Adrenal gland (tissue), 9 donors: ENCODE measurements at regions not wholly inside any gene's neighbourhood (a gene's known extent, or its start where the extent isn't known, plus 50 kb on each side); places are given as distances from the start of the nearest gene placed in this dataset.

ENCODE experiments used
- DNase-seq, 7 donors: peaks; one replicate each; pipeline ENCODE4 v3.0.0-alpha.2; 2019 to 2020
- H3K27ac ChIP-seq, 5 donors: fragments of 200-600 bp; sonication (generic) in 4 of 5; 1 replicate in 3 of 5; 2 replicates in 2 of 5; pipeline versions ENCODE4 v1.5.1 to v1.8.0; 2016 to 2020; ENCODE audit warnings: mild to moderate bottlenecking in 1 of 5
- H3K27me3 ChIP-seq: fragments of 200-600 bp; 2 replicates; pipeline ENCODE4 v1.8.0; 2021
- H3K36me3 ChIP-seq, 2 donors: fragments of 200-600 bp; replicated peaks in 1 of 2; 1 replicate in 1 of 2; 2 replicates in 1 of 2; pipeline versions ENCODE4 v1.5.1 to v1.8.0; 2018 to 2022
- H3K4me1 ChIP-seq, 2 donors: fragments of 200-600 bp; replicated peaks in 1 of 2; 1 replicate in 1 of 2; 2 replicates in 1 of 2; pipeline versions ENCODE4 v1.5.1 to v1.8.0; 2018 to 2021
- H3K4me3 ChIP-seq, 4 donors: fragments of 200-600 bp; sonication (generic) in 3 of 4; one replicate each; pipeline ENCODE4 v1.5.1; 2016 to 2018
- H3K9me3 ChIP-seq, 3 donors: fragments of 200-600 bp; sonication (generic) in 1 of 3; replicated peaks in 1 of 3; 1 replicate in 2 of 3; 2 replicates in 1 of 3; pipeline versions ENCODE4 v1.5.1 to v1.8.0; 2016 to 2021
- POLR2A ChIP-seq, 2 donors: fragments of 450-650 bp; IDR thresholded peaks; one replicate each; pipeline ENCODE4 v1.6.1; 2017; ENCODE audit warnings: antibody characterized with exemption in 2 of 2, mild to moderate bottlenecking in 2 of 2, moderate library complexity in 1 of 2
- WGBS, 4 donors: extraction: QIAGEN DNeasy Blood & Tissue Kit in 2 of 4; methylation state at CpG; one replicate each; pipeline versions ENCODE4 v1.1.5 to v1.1.7; 2013 to 2017; 5-methylcytosine and 5-hydroxymethylcytosine counted together
- intact Hi-C, 2 donors: fragments of 100-400 bp; cut with DNase I; formaldehyde crosslinking; loops; one replicate each; pipeline versions ENCODE4 v1.14.1 to v1.15.0; 2022 to 2023
- TF ChIP-seq, protein P1 (sequence below), 6 experiments: fragments of 450-650 bp in 4 of 6; fragments of 200-600 bp in 2 of 6; sonication (generic) in 1 of 6; IDR thresholded peaks; 1 replicate in 5 of 6; 2 replicates in 1 of 6; pipeline versions ENCODE4 v1.5.1 to v1.8.0; 2016 to 2021; ENCODE audit warnings: antibody characterized with exemption in 6 of 6, mild to moderate bottlenecking in 2 of 6, moderate library complexity in 1 of 6
- donor health status: healthy with polysubstance abuse.
- donor health status: Bipolar disorder and iron deficiency.
- donor health status: DM: yes; HTN: yes; CAD: no.
- donor health status: DM: no; HTN: no; CAD: no.
- donor health status: DM: no; HTN: no; CAD: no.

DNA sequence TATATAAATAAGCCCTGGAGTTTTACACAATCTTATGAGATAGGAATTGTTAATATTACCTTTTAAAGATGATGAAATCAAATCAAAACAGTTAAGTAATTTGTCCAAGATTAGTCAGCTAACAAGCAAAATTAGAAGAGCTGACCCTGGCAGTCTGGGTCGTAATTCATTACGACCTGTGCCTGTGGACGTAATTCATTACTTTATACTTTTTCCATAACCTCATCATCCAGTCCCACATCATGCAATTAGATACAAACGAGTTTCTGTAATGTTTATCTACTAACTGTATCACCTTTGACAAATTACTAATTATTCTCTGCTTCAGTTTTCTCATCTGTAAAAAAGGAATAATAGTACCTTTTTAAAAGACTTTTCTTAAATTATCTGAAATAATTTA, 665.9 kb downstream of the ZBBX start:
- no peaks in the 10 kb centered on the region for H3K27me3 ChIP-seq
- TF ChIP-seq, protein P1, sequence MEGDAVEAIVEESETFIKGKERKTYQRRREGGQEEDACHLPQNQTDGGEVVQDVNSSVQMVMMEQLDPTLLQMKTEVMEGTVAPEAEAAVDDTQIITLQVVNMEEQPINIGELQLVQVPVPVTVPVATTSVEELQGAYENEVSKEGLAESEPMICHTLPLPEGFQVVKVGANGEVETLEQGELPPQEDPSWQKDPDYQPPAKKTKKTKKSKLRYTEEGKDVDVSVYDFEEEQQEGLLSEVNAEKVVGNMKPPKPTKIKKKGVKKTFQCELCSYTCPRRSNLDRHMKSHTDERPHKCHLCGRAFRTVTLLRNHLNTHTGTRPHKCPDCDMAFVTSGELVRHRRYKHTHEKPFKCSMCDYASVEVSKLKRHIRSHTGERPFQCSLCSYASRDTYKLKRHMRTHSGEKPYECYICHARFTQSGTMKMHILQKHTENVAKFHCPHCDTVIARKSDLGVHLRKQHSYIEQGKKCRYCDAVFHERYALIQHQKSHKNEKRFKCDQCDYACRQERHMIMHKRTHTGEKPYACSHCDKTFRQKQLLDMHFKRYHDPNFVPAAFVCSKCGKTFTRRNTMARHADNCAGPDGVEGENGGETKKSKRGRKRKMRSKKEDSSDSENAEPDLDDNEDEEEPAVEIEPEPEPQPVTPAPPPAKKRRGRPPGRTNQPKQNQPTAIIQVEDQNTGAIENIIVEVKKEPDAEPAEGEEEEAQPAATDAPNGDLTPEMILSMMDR (IDR thresholded peaks at IDR 0.05): no peak
- TF ChIP-seq POLR2A (IDR thresholded peaks at IDR 0.05): no peak
- intact Hi-C loops: no loop called here
- no peaks in the 10 kb centered on the region for H3K9me3 ChIP-seq
- H3K4me1 ChIP-seq: no peaks in the 10 kb centered on the region
- 42 to 48% (median 46%) methylated on average over 4 of the region's 4 CpGs for WGBS, 4 donors
- no peak overlapping the region for H3K4me3 ChIP-seq
- DNase-seq: no peak
- no peaks in the 10 kb centered on the region for H3K36me3 ChIP-seq
- H3K27ac ChIP-seq: no peak overlapping the region

DNA sequence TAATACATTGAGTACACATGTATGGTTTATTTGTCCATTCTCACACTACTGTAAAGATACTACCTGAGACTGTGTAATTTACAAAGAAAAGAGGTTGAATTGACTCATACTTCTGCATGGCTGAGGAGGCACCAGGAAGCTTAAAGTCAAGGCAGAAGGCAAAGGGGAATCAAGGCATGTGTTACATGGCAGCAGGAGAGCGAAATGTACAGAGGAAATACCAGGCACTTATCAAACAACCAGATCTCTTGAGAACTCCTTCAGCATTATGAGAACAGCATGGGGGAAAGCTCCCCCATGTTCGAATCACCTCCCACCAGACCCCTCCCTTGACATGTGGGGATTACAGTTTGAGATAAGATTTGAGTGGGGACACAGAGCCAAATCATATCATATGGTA, 666.3 kb downstream of the ZBBX start:
- 22 to 67% (median 51%) methylated on average over 2 of the region's 2 CpGs for WGBS, 4 donors
- no peak overlapping the region for H3K4me3 ChIP-seq
- H3K36me3 ChIP-seq: no peaks in the 10 kb centered on the region
- TF ChIP-seq POLR2A (IDR thresholded peaks at IDR 0.05): no peak
- TF ChIP-seq, protein P1 (IDR thresholded peaks at IDR 0.05): no peak
- H3K9me3 ChIP-seq: no peaks in the 10 kb centered on the region
- no peaks in the 10 kb centered on the region for H3K27me3 ChIP-seq
- intact Hi-C loops: no loop called here
- DNase-seq: no peak
- H3K4me1 ChIP-seq: no peaks in the 10 kb centered on the region
- H3K27ac ChIP-seq: no peak overlapping the region

DNA sequence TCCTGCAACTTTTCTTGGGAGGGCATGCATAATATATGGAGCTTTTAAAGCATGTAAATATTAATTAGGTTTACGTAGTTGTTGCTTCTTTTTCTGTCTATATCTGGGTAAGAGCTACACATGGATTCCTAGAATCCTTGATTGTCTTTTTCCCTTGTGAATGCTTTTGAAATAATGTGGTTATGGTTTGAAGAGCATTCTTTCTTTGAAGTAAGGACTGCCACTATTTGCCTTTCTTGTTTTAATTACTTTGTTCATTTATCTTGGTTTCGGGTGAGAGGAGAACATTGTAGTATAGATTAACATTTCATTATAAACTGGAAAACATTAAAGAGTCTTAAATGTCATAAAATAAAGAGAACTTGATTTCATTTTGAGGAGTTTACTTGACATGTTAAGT, 674.0 kb downstream of the ZBBX start:
- no peak for DNase-seq
- WGBS, 4 donors: 64 to 78% (median 67%) methylated on average over 2 of the region's 2 CpGs
- intact Hi-C loops: no loop called here
- no peaks in the 10 kb centered on the region for H3K4me1 ChIP-seq
- no peak overlapping the region for H3K27ac ChIP-seq
- no peaks in the 10 kb centered on the region for H3K9me3 ChIP-seq
- TF ChIP-seq, protein P1 (IDR thresholded peaks at IDR 0.05): no peak
- no peak for TF ChIP-seq POLR2A (IDR thresholded peaks at IDR 0.05)
- H3K27me3 ChIP-seq: no peaks in the 10 kb centered on the region
- no peak overlapping the region for H3K4me3 ChIP-seq
- no peaks in the 10 kb centered on the region for H3K36me3 ChIP-seq

DNA sequence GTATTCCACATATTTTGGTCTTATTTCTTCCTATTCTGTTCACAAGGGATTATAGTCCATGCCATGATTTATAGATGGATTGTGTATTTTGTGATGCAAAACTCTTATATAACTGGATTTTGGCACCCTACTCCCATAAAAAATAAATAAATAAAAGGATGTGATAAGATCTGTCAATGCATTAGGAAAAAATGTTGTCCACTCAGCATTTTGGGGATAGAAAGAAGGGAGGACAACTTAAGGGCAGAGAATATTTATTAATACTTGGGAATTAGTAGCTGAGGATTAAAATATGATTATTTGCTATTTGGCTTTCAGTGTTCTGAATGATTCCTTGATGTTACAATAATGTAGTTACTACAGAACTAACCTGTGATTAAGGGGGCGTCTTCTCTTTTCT, 682.6 kb downstream of the ZBBX start:
- TF ChIP-seq, protein P1 (IDR thresholded peaks at IDR 0.05): no peak
- TF ChIP-seq POLR2A (IDR thresholded peaks at IDR 0.05): no peak
- no peak overlapping the region for H3K4me3 ChIP-seq

More for the DNA sequence above, 682.6 kb downstream of the ZBBX start:
- Histone ChIP-seq H3K27ac (no peak overlapping the region), H3K9me3 (peaks cover 0 to 4% (median 0%) of the 10 kb centered on the region in 3 donors), H3K36me3 (no peaks in the 10 kb centered on the region), H3K27me3 (no peaks in the 10 kb centered on the region), H3K4me1 (no peaks in the 10 kb centered on the region)
- DNase-seq: no peak
- intact Hi-C loops: no loop called here
- 70 to 88% (median 72%) methylated on average over 1 of the region's 1 CpG for WGBS, 4 donors
